ENCODE measurements at regions not wholly inside any gene's neighbourhood (a gene's known extent, or its start where the extent isn't known, plus 50 kb on each side); places are given as distances from the start of the nearest gene placed in this dataset.

GRCh38 chr22:25350551-25350971 lies 131.1 kb downstream of the CRYBB2 start:
- no peak for DNase-seq

- DNase-seq, result no peak
These were observed 132.3 kb downstream of the CRYBB2 start for GRCh38 chr22:25351631-25352293.

GRCh38 chr22:25352294-25352680 lies 132.8 kb downstream of the CRYBB2 start:
- DNase-seq, result no peak

- DNase-seq, result no peak
These were observed 134.3 kb downstream of the CRYBB2 start for GRCh38 chr22:25353516-25354445.

GRCh38 chr22:25354456-25354855 lies 135.0 kb downstream of the CRYBB2 start:
- DNase-seq, result no peak

- no peak for DNase-seq
These were observed 137.7 kb downstream of the CRYBB2 start for GRCh38 chr22:25357132-25357455.

GRCh38 chr22:25357606-25358420 lies 138.4 kb downstream of the CRYBB2 start:
- DNase-seq, result no peak

- DNase-seq, result no peak
These were observed 139.2 kb downstream of the CRYBB2 start for GRCh38 chr22:25358421-25359170.

GRCh38 chr22:25359601-25360261 lies 140.3 kb downstream of the CRYBB2 start:
- DNase-seq, result no peak

GRCh38 chr22:25360411-25360810 lies 141.0 kb downstream of the CRYBB2 start:
- no peak for DNase-seq

GRCh38 chr22:25360891-25361645 lies 141.6 kb downstream of the CRYBB2 start:
- no peak for DNase-seq

- no peak for DNase-seq
These were observed 142.4 kb downstream of the CRYBB2 start for GRCh38 chr22:25361899-25362214.

GRCh38 chr22:25362215-25362882 lies 142.9 kb downstream of the CRYBB2 start:
- DNase-seq, result peak in 47 of 58 donors; percentile 7 to 77 (median 31)

- DNase-seq, result no peak
These were observed 143.4 kb downstream of the CRYBB2 start for GRCh38 chr22:25362883-25363240.

- no peak for DNase-seq
These were observed 144.0 kb downstream of the CRYBB2 start for GRCh38 chr22:25363474-25363873.

- no peak for DNase-seq
These were observed 144.8 kb downstream of the CRYBB2 start for GRCh38 chr22:25364281-25364680.

GRCh38 chr22:25364736-25365241 lies 145.3 kb downstream of the CRYBB2 start:
- no peak for DNase-seq

- no peak for DNase-seq
These were observed 146.2 kb downstream of the CRYBB2 start for GRCh38 chr22:25365491-25366261.

Data from anterior cingulate cortex (tissue), 58 donors.